RWPE1 (cell line): ENCODE measurements at regions not wholly inside any gene's neighbourhood (a gene's known extent, or its start where the extent isn't known, plus 50 kb on each side); places are given as distances from the start of the nearest gene placed in this dataset.

ENCODE experiments used
- CTCF ChIA-PET: fragments of 350-600 bp; sonication (Branson Sonifier 250); formaldehyde crosslinking; extraction: SDS; loops from one replicate; lab custom pipeline; 2021; lab: Yijun Ruan, JAX
- POLR2A ChIA-PET: fragments of 400-600 bp; formaldehyde crosslinking; extraction: SDS; loops from one replicate; lab custom pipeline; 2020; ENCODE audit warnings: antibody characterized with exemption; ENCODE audit not compliant: low non-redundant PET; lab: Yijun Ruan, JAX
- DNase-seq: peaks from one replicate; pipeline ENCODE4 v3.0.0; 2012; ENCODE audit warnings: low spot score
- H3K27ac ChIP-seq: fragments of 450-650 bp; 2 replicates; pipeline ENCODE4 v1.5.1; 2017
- TF ChIP-seq, protein P1 (sequence below): fragments of 450-650 bp; conservative IDR thresholded peaks from 2 replicates; pipeline ENCODE4 v1.5.1; 2017; ENCODE audit warnings: low read depth, mild to moderate bottlenecking

DNA sequence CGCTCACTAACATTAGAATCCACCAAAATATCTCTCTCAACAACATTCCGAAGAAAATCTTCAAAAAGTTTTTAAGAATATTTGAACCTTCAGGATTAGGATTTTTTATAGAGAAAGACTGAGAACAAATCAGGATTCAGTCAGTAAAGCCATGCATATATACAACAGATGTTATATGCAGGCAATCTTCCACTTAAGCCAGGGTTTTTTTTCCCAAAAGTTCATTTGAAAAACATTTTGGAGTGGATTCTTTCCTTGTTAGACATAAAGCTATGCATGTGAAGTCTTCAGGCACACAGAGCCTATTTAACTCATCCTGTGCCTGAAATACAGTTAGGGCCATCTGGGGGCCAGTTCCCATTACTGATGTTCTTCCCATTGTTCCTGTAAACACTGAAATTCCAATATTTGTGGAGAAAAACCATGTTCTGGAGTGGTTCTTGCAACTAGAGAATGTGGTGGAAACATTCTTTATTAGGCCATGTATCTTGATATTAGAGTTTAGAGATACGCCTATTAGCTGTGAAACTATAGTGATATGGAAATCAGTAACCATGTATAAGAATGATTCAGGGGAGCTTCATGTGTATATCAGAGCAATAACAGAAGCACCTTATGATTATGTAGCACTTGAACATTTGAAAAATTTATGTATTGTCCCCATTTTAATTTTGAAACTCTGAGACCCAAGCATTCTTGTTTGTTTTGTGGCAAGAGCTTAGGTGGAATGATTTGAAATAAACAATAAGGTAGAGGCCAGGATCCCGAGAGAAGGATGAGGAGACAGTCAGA is 61.7 kb downstream of the PLEKHG1 start:
- ChIA-PET POLR2A (no interaction called here), CTCF (no interaction called here)
- TF ChIP-seq, protein P1, sequence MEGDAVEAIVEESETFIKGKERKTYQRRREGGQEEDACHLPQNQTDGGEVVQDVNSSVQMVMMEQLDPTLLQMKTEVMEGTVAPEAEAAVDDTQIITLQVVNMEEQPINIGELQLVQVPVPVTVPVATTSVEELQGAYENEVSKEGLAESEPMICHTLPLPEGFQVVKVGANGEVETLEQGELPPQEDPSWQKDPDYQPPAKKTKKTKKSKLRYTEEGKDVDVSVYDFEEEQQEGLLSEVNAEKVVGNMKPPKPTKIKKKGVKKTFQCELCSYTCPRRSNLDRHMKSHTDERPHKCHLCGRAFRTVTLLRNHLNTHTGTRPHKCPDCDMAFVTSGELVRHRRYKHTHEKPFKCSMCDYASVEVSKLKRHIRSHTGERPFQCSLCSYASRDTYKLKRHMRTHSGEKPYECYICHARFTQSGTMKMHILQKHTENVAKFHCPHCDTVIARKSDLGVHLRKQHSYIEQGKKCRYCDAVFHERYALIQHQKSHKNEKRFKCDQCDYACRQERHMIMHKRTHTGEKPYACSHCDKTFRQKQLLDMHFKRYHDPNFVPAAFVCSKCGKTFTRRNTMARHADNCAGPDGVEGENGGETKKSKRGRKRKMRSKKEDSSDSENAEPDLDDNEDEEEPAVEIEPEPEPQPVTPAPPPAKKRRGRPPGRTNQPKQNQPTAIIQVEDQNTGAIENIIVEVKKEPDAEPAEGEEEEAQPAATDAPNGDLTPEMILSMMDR: no peak
- DNase-seq: no peak
- H3K27ac ChIP-seq: no peak overlapping the region

DNA sequence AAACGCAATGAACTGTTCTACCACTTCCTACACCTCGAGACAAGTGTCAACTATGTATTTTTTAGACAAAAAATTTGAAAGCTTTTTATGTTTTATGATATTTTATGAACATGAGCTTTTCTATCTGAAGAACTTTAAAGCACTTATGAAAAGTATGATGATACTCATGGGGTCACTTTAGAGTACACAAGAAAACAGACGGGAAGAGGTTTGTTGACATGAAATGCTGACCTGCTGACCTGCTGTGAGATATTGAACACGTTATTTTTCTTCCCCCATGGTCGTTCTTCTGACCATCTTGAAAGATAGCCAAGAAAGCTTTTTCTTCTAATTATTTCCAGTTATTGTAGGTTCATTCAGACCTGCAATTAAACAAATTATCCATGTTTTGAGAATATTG is 63.1 kb downstream of the PLEKHG1 start:
- ChIA-PET POLR2A (no interaction called here), CTCF (interaction anchor here (0.6 kb wide), 2 partner anchors 26 to 313 kb away, joined by 3 read pairs; no protein-coding TSS in a partner anchor)
- TF ChIP-seq, protein P1: no peak
- no peak overlapping the region for H3K27ac ChIP-seq
- DNase-seq: no peak

DNA sequence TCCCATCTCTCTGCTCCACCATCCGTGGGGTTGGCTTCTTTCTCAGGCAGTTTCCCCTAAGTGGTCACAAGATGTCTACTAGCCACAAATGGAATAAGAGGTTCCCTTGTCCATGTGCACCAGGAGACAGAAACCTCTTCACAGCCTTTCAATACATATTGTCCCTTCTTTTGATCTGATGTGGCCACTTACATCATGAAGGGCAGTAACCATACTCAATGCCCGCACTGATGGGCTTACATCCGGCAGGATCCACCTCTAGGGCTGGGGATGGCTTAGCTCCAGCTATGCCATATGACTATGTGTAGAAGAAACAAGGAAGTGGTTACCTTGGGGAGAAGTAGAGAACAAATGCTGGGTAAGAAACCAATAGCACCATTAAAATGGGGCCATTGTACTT is 64.4 kb downstream of the PLEKHG1 start:
- H3K27ac ChIP-seq: no peak overlapping the region
- no peak for DNase-seq
- ChIA-PET POLR2A (no interaction called here), CTCF (no interaction called here)
- TF ChIP-seq, protein P1: no peak

DNA sequence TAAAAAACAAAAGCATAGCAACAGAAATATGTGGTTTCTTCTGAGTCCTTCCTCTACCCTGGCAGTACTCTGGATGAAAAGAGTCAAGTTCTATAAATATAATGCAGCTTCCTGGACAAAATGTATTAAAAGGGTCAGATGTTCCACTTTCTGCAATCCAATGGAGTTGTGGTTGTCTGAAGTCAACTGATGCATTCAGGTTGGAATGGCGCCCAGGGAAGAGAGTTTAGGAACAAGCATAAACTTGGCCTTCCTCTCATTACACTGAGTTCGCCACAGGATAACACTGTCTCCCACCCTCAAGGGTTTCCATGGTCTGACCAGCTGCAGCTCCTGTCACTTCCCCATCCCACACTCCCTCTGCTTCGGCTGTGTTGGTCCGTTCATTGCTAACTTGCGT is 66.4 kb downstream of the PLEKHG1 start:
- CTCF ChIA-PET: interaction anchor here (0.9 kb wide), 1 partner anchor 19 kb away, joined by 3 read pairs; no protein-coding TSS in a partner anchor
- POLR2A ChIA-PET: no interaction called here
- TF ChIP-seq, protein P1: no peak

DNA sequence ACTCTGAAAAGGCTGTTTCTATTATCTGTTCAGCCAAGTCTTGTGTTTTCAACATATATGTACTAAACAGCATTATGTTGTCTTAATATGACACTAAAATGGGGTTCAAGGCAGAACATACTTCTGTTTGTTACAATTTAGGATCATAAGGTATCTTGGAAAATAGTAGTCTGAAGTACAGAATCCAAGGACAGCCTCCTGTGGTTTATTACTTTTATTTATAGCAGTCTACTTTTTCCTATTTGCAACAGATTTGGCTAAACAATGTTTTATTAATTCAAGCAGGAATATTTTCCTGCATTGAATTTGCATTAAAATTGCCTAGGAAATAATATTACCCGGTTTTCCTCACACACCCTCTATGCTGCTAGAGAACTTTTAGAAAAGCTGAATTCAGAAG is 67.7 kb downstream of the PLEKHG1 start:
- CTCF ChIA-PET: interaction anchor here (0.6 kb wide), 1 partner anchor 56 kb away, joined by 5 read pairs; no protein-coding TSS in a partner anchor
- no peak overlapping the region for H3K27ac ChIP-seq
- DNase-seq: no peak
- TF ChIP-seq, protein P1: no peak
- POLR2A ChIA-PET: no interaction called here

More for the DNA sequence above, 66.4 kb downstream of the PLEKHG1 start:
- H3K27ac ChIP-seq: no peak overlapping the region
- no peak for DNase-seq

DNA sequence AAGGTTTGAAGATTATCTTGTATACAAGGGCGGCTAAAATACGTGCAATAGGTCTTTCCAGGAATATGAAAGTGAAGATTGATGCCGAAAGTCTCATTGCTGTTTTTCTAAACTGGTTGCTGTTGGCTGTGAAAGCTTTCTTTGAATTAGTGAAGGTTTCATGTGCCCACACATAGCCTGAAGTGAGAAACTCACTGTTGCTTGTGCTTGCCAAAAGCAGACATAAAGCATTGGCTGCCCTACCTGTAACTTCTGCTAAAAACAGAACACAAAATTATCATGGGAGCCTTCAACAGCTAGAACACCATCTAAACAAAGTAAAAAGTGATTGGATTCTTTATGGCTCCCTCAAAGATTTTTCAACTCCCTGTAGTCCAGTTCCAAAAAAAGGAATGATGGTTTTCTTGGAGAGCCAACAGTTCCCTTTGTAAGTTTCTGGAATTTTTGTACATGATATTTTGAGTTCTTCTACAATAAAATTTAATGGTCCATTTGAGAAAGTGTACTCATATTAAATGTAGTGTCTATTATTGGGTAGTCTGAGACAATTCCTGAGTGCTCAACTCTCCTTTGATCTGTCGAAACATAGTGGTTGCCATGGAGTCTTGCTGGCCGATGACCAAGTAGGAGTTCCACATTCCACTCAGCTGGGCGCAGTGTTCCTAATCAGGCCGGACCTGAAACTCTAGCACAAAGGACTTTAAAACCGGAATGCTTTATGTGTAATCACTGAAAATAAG is 68.5 kb downstream of the PLEKHG1 start:
- POLR2A ChIA-PET: no interaction called here
- DNase-seq: peak; percentile 80
- H3K27ac ChIP-seq: no peak overlapping the region
- TF ChIP-seq, protein P1: no peak
- CTCF ChIA-PET: interaction anchor here (0.6 kb wide), 2 partner anchors 9 to 55 kb away, joined by 3 to 5 read pairs; no protein-coding TSS in a partner anchor
